ENCODE measurements at regions not wholly inside any gene's neighbourhood (a gene's known extent, or its start where the extent isn't known, plus 50 kb on each side); places are given as distances from the start of the nearest gene placed in this dataset.

DNA sequence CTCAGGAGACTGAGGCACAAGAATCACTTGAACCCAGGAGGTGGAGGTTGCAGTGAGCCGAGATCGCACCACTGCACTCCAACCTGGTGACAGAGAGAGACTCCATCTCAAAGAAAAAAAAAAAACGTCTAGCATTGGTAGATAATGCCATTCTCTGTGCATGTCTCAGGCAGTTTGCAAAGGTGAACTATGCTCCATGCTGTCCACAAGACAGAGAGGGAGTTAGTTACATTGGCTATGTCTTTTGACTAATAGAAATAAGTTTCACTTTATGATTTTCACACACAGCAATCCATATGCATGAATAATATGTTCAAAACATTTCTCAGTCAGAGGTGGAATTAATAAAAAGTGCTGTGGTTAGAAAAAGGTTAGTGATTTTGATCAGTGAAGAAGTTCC lies 591.4 kb downstream of the ETS1 start:
- TF ChIP-seq YY1 (IDR thresholded peaks at IDR 0.05; ENCODE audit: insufficient read depth, insufficient read length) (no peak), ZNF274 (IDR thresholded peaks at IDR 0.05; ENCODE audit: low read depth, low read length) (no peak)
